GM23338 (cell line): ENCODE measurements at regions not wholly inside any gene's neighbourhood (a gene's known extent, or its start where the extent isn't known, plus 50 kb on each side); places are given as distances from the start of the nearest gene placed in this dataset.

Source experiments
- JUNB ChIP-seq: IDR thresholded peaks from one replicate; pipeline ENCODE4 v1.6.1; 2016; ENCODE audit warnings: antibody characterized with exemption; ENCODE audit not compliant: unreplicated experiment
- POLR2AphosphoS5 ChIP-seq: IDR thresholded peaks from 2 replicates; pipeline ENCODE4 v1.6.1; 2016; ENCODE audit warnings: antibody characterized with exemption, low read depth
- REST ChIP-seq: IDR thresholded peaks from one replicate; pipeline ENCODE4 v1.6.1; 2018; ENCODE audit warnings: antibody characterized with exemption; ENCODE audit not compliant: unreplicated experiment
- ZNF331 ChIP-seq: fragments of 250-450 bp; sonication (Bioruptor Pico); IDR thresholded peaks from 2 replicates; pipeline ENCODE4 v1.5.0; 2020; ENCODE audit warnings: low read depth, mild to moderate bottlenecking, moderate library complexity
- ZNF462 ChIP-seq: fragments of 250-450 bp; sonication (Bioruptor Pico); IDR thresholded peaks from 2 replicates; pipeline ENCODE4 v1.5.0; 2020; ENCODE audit warnings: mild to moderate bottlenecking, moderate library complexity
- TF ChIP-seq, protein P1 (sequence below): IDR thresholded peaks from 2 replicates; pipeline ENCODE4 v1.6.1; 2016; ENCODE audit warnings: antibody characterized with exemption

DNA sequence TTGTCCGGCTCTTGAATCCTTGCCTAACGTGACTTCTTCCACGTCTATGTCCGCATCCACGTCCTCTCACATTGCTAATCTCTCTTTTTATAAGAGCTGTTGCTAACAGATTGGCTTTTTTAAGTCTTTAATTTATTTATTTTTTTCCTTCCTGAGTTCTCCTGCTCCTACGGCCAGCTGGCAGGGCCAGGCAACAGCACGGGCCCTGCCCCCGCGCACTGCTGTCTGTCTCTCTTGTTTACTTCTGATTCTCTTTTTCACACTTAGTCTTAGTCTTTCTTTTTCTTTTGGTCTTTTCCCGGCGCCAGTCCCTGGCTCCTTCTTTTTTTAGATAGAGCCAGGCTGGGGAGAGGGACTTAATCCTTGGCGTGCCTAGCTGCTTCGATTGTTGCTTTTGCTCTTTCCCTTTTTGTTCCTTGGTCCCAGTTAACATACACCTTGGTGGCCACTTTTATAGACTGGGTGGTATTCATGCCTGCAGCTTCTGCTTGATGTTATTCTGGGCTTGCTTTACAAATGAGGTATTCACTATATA is 53.2 kb upstream of the RBMX start (continued):
- no peak for TF ChIP-seq ZNF462
- TF ChIP-seq JUNB = no peak
- no peak for TF ChIP-seq ZNF331 (CRISPR knock-in tag)
- no peak for TF ChIP-seq REST
- no peak for TF ChIP-seq POLR2AphosphoS5
- TF ChIP-seq, protein P1, sequence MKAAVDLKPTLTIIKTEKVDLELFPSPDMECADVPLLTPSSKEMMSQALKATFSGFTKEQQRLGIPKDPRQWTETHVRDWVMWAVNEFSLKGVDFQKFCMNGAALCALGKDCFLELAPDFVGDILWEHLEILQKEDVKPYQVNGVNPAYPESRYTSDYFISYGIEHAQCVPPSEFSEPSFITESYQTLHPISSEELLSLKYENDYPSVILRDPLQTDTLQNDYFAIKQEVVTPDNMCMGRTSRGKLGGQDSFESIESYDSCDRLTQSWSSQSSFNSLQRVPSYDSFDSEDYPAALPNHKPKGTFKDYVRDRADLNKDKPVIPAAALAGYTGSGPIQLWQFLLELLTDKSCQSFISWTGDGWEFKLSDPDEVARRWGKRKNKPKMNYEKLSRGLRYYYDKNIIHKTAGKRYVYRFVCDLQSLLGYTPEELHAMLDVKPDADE = no peak
